ENCODE measurements at regions not wholly inside any gene's neighbourhood (a gene's known extent, or its start where the extent isn't known, plus 50 kb on each side); places are given as distances from the start of the nearest gene placed in this dataset.

- TF ChIP-seq CTCF (IDR thresholded peaks at IDR 0.05; ENCODE audit: low read depth, low read length): no peak
- DNase-seq (ENCODE audit: low read depth in 2 of 2): no peak
- no peak overlapping the region for H3K4me3 ChIP-seq (replicated peaks in 1 of 2; ENCODE audit: low read depth in 2 of 2, low read length in 2 of 2)
These were observed 143.4 kb downstream of the ZIC5 start for GRCh38 chr13:99828123-99828522.

GRCh38 chr13:99827011-99827772, 144.4 kb downstream of the ZIC5 start:
- DNase-seq (ENCODE audit: low read depth in 2 of 2): no peak
- no peak overlapping the region for H3K4me3 ChIP-seq (replicated peaks in 1 of 2; ENCODE audit: low read depth in 2 of 2, low read length in 2 of 2)
- no peak for TF ChIP-seq CTCF (IDR thresholded peaks at IDR 0.05; ENCODE audit: low read depth, low read length)

- TF ChIP-seq CTCF (IDR thresholded peaks at IDR 0.05; ENCODE audit: low read depth, low read length): no peak
- DNase-seq (ENCODE audit: low read depth in 2 of 2): no peak
- H3K4me3 ChIP-seq (replicated peaks in 1 of 2; ENCODE audit: low read depth in 2 of 2, low read length in 2 of 2): no peak overlapping the region
These were observed 147.6 kb downstream of the ZIC5 start for GRCh38 chr13:99823961-99824360.

GRCh38 chr13:99822820-99823219, 148.7 kb downstream of the ZIC5 start:
- no peak for TF ChIP-seq CTCF (IDR thresholded peaks at IDR 0.05; ENCODE audit: low read depth, low read length)
- H3K4me3 ChIP-seq (replicated peaks in 1 of 2; ENCODE audit: low read depth in 2 of 2, low read length in 2 of 2): no peak overlapping the region
- no peak for DNase-seq (ENCODE audit: low read depth in 2 of 2)

- DNase-seq (ENCODE audit: low read depth in 2 of 2): no peak
- no peak for TF ChIP-seq CTCF (IDR thresholded peaks at IDR 0.05; ENCODE audit: low read depth, low read length)
- H3K4me3 ChIP-seq (replicated peaks in 1 of 2; ENCODE audit: low read depth in 2 of 2, low read length in 2 of 2): no peak overlapping the region
These were observed 149.8 kb downstream of the ZIC5 start for GRCh38 chr13:99821741-99822140.

- DNase-seq (ENCODE audit: low read depth in 2 of 2): no peak
- no peak for TF ChIP-seq CTCF (IDR thresholded peaks at IDR 0.05; ENCODE audit: low read depth, low read length)
- H3K4me3 ChIP-seq (replicated peaks in 1 of 2; ENCODE audit: low read depth in 2 of 2, low read length in 2 of 2): no peak overlapping the region
These were observed 151.6 kb downstream of the ZIC5 start for GRCh38 chr13:99819967-99820366.

- H3K4me3 ChIP-seq (replicated peaks in 1 of 2; ENCODE audit: low read depth in 2 of 2, low read length in 2 of 2): no peak overlapping the region
- DNase-seq (ENCODE audit: low read depth in 2 of 2): no peak
- no peak for TF ChIP-seq CTCF (IDR thresholded peaks at IDR 0.05; ENCODE audit: low read depth, low read length)
These were observed 155.2 kb downstream of the ZIC5 start for GRCh38 chr13:99816321-99816720.

All from cardiac fibroblast (primary cell).